Globus pallidus (tissue), 1 donor: ENCODE measurements at regions not wholly inside any gene's neighbourhood (a gene's known extent, or its start where the extent isn't known, plus 50 kb on each side); places are given as distances from the start of the nearest gene placed in this dataset.

Experiments
- DNase-seq: peaks from one replicate; pipeline ENCODE4 v3.0.0-alpha.2; 2015; ENCODE audit warnings: low spot score

DNA sequence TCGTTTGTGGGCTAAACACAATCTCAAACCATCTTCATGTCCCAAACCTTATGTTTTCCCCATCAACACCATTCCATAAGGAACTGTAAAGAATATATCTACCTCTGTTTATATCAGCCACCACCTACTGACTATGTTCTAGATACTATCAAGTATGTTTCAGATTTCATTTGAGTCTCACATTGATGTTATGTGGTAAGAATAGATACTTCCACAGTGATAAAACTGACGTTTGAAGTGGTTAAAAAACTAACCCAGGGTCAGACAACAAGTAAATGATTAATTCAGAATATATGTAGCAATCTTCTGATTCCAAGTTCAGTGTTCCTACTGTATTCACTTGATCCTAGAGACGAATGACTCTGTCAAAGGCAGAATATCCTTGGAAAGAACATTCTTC is 156.8 kb upstream of the RASGEF1B start:
- no peak for DNase-seq

GRCh38 chr4:81627590-81627989 is 155.9 kb upstream of the RASGEF1B start:
- DNase-seq = no peak

DNA sequence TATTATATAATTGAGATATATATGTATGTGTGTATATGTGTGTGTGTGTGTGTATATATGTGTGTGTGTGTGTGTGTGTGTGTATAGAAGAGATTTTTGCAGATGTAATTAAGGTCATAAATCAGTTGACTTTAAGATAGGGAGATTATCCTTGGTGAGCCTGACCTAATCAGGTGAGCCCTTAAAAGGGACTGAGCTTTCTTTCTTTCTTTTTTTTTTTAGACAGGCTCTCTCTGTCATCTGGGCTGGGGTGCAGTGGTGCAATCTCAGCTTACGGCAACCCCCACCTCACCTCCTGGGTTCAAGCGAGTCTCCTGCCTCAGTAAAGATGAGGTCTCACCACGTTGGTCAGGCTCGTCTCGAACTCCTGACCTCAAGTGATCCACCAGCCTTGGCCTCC is 155.1 kb upstream of the RASGEF1B start:
- DNase-seq = no peak

- no peak for DNase-seq
Measured at GRCh38 chr4:81625422-81626417, 154.0 kb upstream of the RASGEF1B start.

DNA sequence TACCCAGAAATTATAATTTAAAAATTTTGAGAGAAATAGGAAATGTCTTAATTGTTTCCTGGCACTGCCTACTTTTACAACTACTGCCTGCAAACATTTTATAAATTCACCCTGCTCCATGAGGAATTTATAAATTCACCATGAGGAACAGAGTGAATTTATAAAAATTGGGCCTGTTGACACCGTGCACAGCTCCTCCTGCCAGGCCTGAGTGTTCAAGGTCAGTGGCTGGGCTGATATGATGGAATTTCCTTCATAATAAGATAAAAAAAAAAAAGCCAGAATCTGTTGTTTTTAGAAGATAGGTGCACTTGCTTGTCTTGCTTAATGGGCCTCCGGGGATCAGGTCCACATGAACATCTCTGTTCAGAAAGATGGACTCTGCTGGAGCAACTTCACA is 151.7 kb upstream of the RASGEF1B start:
- no peak for DNase-seq

DNA sequence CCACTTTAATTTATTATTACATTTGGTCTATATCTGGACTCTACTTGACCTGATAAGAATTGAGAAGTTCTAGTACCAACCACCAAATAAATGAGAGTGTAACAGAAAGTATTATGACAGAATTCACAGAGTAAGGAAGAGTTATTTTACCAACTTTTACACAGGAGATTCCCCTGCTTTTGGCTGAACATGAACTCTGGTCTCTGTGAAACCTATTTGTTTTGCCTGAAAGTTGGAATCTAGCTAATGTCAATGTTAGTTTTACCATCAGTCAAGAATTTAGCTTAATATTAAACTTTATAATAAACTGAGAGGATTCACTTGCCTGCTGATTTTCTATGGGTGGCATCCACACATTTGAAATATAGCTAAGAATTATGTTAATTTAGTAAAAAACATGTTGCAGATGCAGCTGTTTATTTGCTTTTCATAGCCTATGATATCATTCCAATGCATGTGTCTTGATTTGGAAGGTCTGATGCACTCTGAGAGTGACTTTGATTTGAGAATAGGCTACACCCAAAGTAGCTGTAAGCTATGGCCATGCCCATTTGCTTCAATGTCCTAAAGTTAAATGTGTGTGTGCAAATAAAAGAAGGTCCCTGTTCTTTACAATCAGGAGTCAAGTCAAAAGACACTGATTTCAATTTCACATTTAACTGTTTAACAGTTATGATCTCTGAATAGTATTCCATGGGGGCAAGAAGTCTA is 150.9 kb upstream of the RASGEF1B start:
- DNase-seq = no peak

DNA sequence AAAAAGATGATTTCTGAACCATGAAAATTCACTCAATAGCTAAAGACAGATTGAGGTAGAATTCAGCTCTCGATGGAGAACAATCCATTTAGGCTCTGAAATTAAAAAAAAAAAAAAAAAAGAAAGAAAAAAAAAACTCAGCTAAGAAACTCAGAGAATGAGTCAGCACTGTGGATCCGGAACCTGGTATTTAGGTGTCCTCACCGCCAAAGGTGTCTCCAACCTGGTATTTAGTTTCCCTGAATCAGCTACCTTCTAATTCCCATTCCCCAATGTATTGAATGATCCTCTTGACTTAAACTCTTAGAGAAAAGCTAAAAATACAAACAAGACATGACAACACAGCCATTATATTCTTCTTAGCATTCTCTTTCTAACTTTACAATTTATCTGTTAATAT is 150.3 kb upstream of the RASGEF1B start:
- DNase-seq = no peak

- DNase-seq = no peak
Measured at GRCh38 chr4:81621490-81621889, 149.8 kb upstream of the RASGEF1B start.

- no peak for DNase-seq
Measured at GRCh38 chr4:81620442-81620841, 148.7 kb upstream of the RASGEF1B start.

DNA sequence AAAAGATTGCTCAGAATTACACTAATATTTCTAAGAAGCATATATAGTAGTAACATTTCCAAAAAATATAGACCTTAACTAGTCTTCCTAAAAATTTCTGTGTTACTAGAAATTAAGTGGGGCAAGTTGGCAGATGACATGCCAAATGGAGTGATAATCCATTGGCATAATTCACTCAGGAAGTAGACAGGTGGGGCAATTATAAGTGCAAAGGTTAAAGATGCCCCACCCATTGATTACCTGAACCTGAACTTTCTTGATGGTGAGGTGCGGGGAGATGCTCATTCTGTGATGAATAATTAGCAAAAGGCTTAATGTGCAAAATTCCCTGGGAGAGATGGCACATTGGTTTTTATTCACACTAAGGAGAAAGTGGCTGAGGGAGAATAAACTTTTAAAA is 145.8 kb upstream of the RASGEF1B start:
- no peak for DNase-seq

DNA sequence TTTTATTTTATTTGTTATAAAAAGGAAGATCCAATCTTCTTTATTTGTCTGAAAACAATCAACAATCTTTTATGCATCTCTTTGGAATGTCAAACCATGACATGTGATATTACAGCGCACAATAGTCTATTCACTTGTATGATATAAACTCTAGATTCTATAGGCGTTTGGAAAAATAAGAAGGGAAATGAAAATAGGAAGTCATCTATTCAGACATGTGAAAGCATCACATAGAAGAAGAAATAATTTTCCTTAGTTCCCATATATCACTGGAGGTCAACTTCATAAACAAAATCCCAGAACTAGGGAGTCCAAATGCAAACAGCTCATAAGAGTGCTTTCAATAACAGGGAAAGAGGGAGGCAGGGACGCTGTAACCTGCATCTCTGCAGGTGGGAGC is 139.5 kb upstream of the RASGEF1B start:
- DNase-seq = no peak

- no peak for DNase-seq
Measured at GRCh38 chr4:81609844-81610243, 138.1 kb upstream of the RASGEF1B start.

GRCh38 chr4:81607950-81608349 is 136.2 kb upstream of the RASGEF1B start:
- DNase-seq = no peak

- DNase-seq = no peak
Measured at GRCh38 chr4:81606801-81607501, 135.2 kb upstream of the RASGEF1B start.

- DNase-seq = no peak
Measured at GRCh38 chr4:81606166-81606565, 134.5 kb upstream of the RASGEF1B start.

DNA sequence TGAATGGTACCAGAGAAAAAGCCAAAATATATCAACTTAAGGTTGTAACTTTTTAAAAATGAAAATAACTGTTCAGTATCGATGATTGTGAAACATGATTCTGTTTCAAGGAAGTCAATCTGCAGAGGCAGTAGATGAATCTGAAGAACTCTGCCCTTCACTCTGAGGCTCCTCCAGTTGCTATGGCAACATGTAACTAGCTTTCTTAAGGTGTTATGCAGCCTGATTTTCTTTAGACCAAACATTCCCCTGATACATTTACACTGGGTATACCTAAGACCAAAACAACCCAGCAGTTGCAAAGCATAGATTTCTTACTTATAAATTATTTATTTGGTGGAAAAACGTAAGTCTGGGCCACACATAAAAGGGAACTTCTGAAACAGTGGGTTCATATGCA is 133.6 kb upstream of the RASGEF1B start:
- no peak for DNase-seq

- DNase-seq = no peak
Measured at GRCh38 chr4:81604683-81605218, 133.0 kb upstream of the RASGEF1B start.

- no peak for DNase-seq
Measured at GRCh38 chr4:81602854-81603253, 131.1 kb upstream of the RASGEF1B start.

DNA sequence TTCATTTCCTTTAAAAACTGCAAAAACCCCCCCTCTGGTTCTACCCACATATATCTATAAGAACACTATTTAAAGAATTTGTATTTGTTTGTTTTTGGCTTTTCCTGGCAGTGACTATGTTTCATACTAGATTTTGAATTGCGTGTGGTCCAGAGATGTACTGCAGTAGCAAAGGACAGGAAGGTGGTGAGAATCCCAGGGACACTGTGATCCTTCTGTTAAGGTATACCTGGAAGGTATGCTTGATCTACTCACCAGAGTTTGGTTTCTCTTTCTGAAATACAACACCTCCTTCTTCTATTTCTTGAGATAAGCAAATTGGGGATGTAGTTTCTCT is 129.6 kb upstream of the RASGEF1B start:
- no peak for DNase-seq

DNA sequence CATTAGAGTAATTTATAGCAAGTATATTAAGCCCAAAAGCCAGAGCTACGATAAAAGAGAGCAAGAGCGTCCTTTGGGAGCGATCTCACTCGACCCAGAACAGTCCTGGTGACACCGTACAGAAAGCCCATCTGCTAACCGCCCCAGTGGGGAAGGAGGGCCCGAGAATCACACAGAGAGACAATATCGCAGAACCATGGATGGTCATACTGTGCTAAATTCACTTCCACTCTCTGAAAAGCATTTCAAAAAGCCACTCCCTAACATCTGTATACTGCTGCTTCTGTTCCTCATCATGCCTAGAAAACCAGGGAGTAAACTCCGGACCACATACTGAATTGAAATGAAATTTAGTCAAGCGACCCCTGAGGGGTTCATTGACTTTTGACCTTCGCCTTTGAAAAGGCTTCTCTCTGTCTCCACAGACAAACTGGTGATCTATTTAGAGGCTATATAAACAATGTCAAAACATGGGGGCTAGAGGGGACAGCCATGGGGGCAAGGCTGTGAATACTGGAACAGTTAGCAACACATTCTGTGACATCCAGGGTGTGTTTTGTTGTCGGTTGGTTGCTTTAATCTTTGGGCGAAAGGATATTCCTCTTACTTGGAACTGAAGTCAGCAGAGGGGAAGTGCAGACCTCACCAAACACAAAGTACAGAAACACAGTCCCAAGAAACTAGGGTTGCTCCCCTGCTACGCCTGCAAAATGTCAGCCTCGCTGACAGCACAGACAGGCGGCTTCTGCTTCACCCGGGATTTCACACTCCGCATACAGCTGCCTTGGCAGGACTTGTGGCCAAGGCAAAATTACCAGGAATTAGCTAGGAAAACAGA is 129.0 kb upstream of the RASGEF1B start:
- DNase-seq = no peak

DNA sequence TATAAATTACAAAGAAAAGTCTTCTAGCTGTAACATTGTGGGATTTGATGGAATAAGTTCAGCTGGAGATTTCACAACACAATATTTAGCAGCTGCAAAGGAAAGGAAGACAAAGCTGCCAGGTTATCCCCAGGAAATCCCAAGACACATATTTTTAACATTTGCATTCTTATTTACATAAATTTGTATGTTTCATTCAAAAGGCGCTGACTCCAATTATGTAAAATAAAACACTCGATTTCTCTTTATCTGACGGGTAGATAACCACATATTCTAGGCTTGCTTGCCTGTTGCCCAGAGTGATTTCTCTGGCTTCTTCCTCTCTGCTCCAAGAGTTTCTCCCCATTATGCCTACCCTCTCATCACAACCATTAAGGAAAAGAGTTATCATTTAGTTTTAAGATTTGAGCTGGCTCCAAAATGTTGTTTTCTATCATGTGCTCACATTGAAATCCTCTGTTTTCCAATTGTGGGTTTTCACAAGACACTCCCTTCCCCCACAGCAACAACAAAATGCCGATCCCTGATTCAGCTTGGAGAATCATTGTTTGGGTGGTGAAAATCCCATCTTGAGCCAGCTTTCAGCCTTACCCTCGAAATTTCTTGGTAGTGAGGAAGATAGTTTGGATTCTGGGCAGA is 128.2 kb upstream of the RASGEF1B start:
- DNase-seq = no peak
